Psoas muscle (tissue), 7 donors: ENCODE measurements at regions not wholly inside any gene's neighbourhood (a gene's known extent, or its start where the extent isn't known, plus 50 kb on each side); places are given as distances from the start of the nearest gene placed in this dataset.
"Not testable (repeated sequence)": the region's sequence is repeated elsewhere in the genome, so short reads cannot be mapped to it uniquely, and the experiment has no call there.

ENCODE experiments used
- ATAC-seq, 4 donors: fragments of 200-7000 bp; cut with Tn5 transposase; one replicate each; pipeline ENCODE4 v1.9.1; 2020; ENCODE audit warnings: moderate library complexity in 3 of 4, mild to moderate bottlenecking in 2 of 4
- DNase-seq, 2 donors: peaks; one replicate each; pipeline ENCODE4 v3.0.0-alpha.2; 2020
- H3K27ac ChIP-seq: fragments of 200-600 bp; one replicate; pipeline ENCODE4 v1.8.0; 2022
- H3K27me3 ChIP-seq, 3 donors: fragments of 200-600 bp in 1 of 3; one replicate each; pipeline versions ENCODE4 v1.6.1 to v1.8.0; 2013 to 2022; ENCODE audit warnings: low read length in 2 of 3, mild to moderate bottlenecking in 2 of 3, moderate library complexity in 1 of 3; ENCODE audit not compliant: insufficient read depth in 3 of 3
- H3K36me3 ChIP-seq, 2 donors: fragments of 200-600 bp in 1 of 2; one replicate each; pipeline versions ENCODE4 v1.6.1 to v1.8.0; 2013 to 2022; ENCODE audit warnings: low read depth in 1 of 2, mild to moderate bottlenecking in 1 of 2, moderate library complexity in 1 of 2; ENCODE audit not compliant: insufficient read depth in 1 of 2
- H3K4me1 ChIP-seq: fragments of 200-600 bp; one replicate; pipeline ENCODE4 v1.8.0; 2022
- H3K4me3 ChIP-seq: fragments of 200-600 bp; one replicate; pipeline ENCODE4 v1.8.0; 2022; ENCODE audit warnings: mild to moderate bottlenecking
- H3K9me3 ChIP-seq: fragments of 200-600 bp; one replicate; pipeline ENCODE4 v1.8.0; 2022
- WGBS, 3 donors: extraction: QIAGEN DNeasy Blood & Tissue Kit; methylation state at CpG; one replicate each; pipeline versions ENCODE4 v1.1.6 to v1.1.7; 2013; 5-methylcytosine and 5-hydroxymethylcytosine counted together
- intact Hi-C, 2 donors: fragments of 100-400 bp; cut with DNase I; formaldehyde crosslinking; loops; one replicate each; pipeline versions ENCODE4 v1.11.0 to v1.14.2; 2022
- TF ChIP-seq, protein P1 (sequence below): fragments of 200-600 bp; IDR thresholded peaks from one replicate; pipeline ENCODE4 v1.8.0; 2022; ENCODE audit warnings: antibody characterized with exemption
- donor health status: healthy with polysubstance abuse.
- donor health status: DM: no; HTN: no; CAD: no; lungs with moderate emphysema.
- donor health status: Bipolar disorder and iron deficiency.
- donor health status: healthy.
- donor health status: DM: yes; HTN: yes; CAD: no.
- donor health status: DM: no; HTN: no; CAD: no.
- donor health status: DM: yes; HTN: yes; CAD: no.

DNA sequence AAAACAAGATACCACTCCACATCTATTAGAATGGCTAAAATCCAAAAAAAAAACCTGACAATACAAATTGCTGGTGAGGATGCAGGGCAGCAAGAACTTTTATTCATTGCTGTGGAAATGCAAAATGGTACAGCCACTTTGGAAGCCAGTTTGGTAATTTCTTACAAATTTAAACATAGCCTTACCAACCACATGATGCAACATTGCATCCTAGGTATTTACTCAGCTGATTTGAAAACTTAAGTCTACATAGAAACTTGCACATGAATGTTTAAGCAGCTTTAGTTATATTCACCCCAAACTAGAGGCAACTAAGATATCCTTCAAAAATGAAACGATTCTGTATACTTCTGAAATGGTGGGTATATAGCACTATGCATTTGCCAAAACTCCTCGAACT is 178.8 kb upstream of the PDE4B start:
- no peaks in the 10 kb centered on the region for H3K9me3 ChIP-seq
- ATAC-seq: no peak
- WGBS, 3 donors: 92 to 94% (median 92%) methylated on average over 2 of the region's 2 CpGs
- no peak overlapping the region for H3K27ac ChIP-seq
- H3K27me3 ChIP-seq: no peaks in the 10 kb centered on the region
- DNase-seq: no peak
- intact Hi-C loops: no loop called here
- H3K4me1 ChIP-seq: no peaks in the 10 kb centered on the region
- H3K4me3 ChIP-seq: no peak overlapping the region
- H3K36me3 ChIP-seq: no peaks in the 10 kb centered on the region
- TF ChIP-seq, protein P1, sequence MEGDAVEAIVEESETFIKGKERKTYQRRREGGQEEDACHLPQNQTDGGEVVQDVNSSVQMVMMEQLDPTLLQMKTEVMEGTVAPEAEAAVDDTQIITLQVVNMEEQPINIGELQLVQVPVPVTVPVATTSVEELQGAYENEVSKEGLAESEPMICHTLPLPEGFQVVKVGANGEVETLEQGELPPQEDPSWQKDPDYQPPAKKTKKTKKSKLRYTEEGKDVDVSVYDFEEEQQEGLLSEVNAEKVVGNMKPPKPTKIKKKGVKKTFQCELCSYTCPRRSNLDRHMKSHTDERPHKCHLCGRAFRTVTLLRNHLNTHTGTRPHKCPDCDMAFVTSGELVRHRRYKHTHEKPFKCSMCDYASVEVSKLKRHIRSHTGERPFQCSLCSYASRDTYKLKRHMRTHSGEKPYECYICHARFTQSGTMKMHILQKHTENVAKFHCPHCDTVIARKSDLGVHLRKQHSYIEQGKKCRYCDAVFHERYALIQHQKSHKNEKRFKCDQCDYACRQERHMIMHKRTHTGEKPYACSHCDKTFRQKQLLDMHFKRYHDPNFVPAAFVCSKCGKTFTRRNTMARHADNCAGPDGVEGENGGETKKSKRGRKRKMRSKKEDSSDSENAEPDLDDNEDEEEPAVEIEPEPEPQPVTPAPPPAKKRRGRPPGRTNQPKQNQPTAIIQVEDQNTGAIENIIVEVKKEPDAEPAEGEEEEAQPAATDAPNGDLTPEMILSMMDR: no peak

DNA sequence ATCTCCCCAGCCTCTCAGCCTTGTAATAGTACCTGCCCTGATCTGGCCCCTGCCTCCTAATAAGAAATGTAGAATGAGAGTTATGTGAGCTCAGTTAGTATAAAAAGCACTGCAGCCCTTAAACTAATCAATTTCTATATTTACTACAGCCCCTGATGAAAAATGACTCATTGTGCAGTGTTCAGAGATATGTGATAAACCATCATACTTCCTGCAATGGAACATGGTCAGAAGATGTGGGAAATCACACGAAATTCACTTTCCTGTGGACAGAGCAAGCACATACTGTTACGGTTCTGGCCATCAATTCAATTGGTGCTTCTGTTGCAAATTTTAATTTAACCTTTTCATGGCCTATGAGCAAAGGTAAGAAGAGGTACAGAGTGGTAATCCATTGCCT is 176.8 kb upstream of the PDE4B start:
- DNase-seq: no peak
- Histone ChIP-seq H3K36me3 (no peaks in the 10 kb centered on the region), H3K4me3 (no peak overlapping the region), H3K9me3 (no peaks in the 10 kb centered on the region), H3K4me1 (no peaks in the 10 kb centered on the region), H3K27me3 (no peaks in the 10 kb centered on the region), H3K27ac (no peak overlapping the region)
- intact Hi-C loops: no loop called here
- TF ChIP-seq, protein P1: no peak
- WGBS, 3 donors: 30 to 40% (median 37%) methylated on average over 2 of the region's 2 CpGs
- no peak for ATAC-seq

DNA sequence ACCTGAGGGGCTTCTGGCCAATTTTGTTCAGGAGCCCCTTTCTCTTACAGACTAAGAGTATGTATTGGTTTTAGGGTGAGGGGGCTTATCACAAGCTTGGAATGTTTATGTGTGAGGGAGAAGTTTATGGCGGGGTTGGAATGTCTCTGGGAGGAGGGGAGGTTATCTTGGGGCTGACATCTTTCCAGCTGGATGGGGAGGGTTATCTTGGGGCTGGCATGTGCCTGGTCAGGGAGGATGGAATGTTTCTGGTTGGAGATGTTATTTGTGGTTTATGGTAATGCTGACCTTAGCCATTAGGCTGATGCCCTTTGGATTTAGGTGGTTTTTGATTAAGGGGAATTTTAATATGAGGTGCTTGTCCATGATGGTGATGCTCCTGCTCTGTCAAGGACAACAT is 171.0 kb upstream of the PDE4B start:
- H3K9me3 ChIP-seq, H3K27me3 ChIP-seq, ATAC-seq, H3K27ac ChIP-seq, H3K36me3 ChIP-seq, intact Hi-C loops, H3K4me1 ChIP-seq, DNase-seq, H3K4me3 ChIP-seq: not testable (repeated sequence)
- WGBS, 3 donors: 37 to 85% (median 58%) methylated on average over 1 of the region's 1 CpG

DNA sequence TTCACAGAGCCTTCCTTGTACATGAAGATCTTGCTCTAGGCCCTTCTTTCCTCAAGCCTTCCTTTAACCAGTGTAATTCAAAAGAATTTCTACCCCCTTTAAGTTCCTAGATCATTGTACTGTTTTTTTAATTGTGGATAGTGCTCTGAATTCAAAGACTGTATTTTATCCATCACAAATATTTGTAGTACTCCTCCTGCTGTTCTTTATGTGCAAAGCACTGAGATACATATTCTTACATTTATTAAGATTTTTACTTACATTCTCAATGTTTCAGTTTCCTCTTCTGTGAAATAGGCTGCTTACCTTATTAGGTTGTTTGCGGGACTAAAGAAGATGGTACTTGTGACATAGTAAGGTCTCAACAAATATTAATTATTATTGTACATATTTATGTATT is 168.8 kb upstream of the PDE4B start:
- H3K27ac ChIP-seq: no peak overlapping the region
- ATAC-seq: no peak
- H3K4me3 ChIP-seq: no peak overlapping the region
- TF ChIP-seq, protein P1: no peak
- no peaks in the 10 kb centered on the region for H3K9me3 ChIP-seq
- WGBS, 3 donors: 92 to 97% (median 97%) methylated on average over 1 of the region's 1 CpG
- no peaks in the 10 kb centered on the region for H3K36me3 ChIP-seq
- no peak for DNase-seq
- no peaks in the 10 kb centered on the region for H3K4me1 ChIP-seq
- no peaks in the 10 kb centered on the region for H3K27me3 ChIP-seq
- intact Hi-C loops: no loop called here

DNA sequence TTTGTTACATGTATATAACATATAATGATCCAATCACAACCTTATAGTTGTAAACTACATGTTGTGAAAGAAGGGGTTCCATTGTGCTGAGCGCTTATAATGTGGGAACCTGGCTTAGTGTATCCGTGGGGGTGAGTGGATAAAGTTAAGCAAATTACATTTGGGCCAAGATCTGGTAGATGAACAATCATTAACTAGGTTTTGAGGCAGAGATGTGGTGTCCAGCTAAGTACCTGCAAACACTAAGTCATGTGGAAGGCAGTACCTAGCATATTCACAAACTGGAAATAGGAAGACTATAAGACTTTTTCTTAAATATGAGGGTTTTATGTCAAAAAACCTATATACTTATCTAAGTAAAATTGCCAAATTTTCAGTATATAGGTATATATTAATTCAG is 167.2 kb upstream of the PDE4B start:
- no peak overlapping the region for H3K4me3 ChIP-seq
- H3K36me3 ChIP-seq: no peaks in the 10 kb centered on the region
- H3K27ac ChIP-seq: no peak overlapping the region
- no peaks in the 10 kb centered on the region for H3K4me1 ChIP-seq
- ATAC-seq: no peak
- no peak for DNase-seq
- H3K9me3 ChIP-seq: no peaks in the 10 kb centered on the region
- WGBS, 3 donors: 87 to 93% (median 93%) methylated on average over 2 of the region's 2 CpGs
- TF ChIP-seq, protein P1: no peak
- no peaks in the 10 kb centered on the region for H3K27me3 ChIP-seq
- intact Hi-C loops: no loop called here
